ENCODE measurements at regions not wholly inside any gene's neighbourhood (a gene's known extent, or its start where the extent isn't known, plus 50 kb on each side); places are given as distances from the start of the nearest gene placed in this dataset.

DNA sequence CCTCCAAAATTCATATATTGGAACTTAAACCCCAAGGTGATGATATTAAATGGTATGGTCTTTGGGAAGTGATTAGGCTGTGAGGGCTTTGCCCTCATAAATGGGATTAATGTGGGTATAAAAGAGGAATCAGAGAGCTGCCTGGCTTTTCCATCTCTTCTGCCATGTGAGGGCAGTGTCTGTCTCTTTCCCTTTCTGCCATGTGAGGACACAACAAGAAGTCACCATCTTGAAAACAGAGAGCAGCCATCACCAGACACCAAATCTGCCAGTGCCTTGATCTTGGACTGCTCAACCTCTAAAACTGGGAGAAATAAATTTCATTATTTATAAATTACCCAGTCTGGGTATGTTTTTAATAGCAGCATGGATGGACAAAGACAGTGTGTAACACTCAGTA lies 263.0 kb downstream of the PAX1 start:
- DNase-seq (ENCODE audit: low spot score in 2 of 2), result no peak
- no peaks in the 10 kb centered on the region for H3K27me3 ChIP-seq
- TF ChIP-seq EP300 (IDR thresholded peaks at IDR 0.05) (no peak), POLR2A (IDR thresholded peaks at IDR 0.05) (no peak)
- TF ChIP-seq, protein P1, sequence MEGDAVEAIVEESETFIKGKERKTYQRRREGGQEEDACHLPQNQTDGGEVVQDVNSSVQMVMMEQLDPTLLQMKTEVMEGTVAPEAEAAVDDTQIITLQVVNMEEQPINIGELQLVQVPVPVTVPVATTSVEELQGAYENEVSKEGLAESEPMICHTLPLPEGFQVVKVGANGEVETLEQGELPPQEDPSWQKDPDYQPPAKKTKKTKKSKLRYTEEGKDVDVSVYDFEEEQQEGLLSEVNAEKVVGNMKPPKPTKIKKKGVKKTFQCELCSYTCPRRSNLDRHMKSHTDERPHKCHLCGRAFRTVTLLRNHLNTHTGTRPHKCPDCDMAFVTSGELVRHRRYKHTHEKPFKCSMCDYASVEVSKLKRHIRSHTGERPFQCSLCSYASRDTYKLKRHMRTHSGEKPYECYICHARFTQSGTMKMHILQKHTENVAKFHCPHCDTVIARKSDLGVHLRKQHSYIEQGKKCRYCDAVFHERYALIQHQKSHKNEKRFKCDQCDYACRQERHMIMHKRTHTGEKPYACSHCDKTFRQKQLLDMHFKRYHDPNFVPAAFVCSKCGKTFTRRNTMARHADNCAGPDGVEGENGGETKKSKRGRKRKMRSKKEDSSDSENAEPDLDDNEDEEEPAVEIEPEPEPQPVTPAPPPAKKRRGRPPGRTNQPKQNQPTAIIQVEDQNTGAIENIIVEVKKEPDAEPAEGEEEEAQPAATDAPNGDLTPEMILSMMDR (IDR thresholded peaks at IDR 0.05), result no peak
- H3K36me3 ChIP-seq, result no peaks in the 10 kb centered on the region
- no peak overlapping the region for H3K27ac ChIP-seq
- no peak overlapping the region for H3K4me3 ChIP-seq
- H3K4me1 ChIP-seq, result no peaks in the 10 kb centered on the region
- H3K9me3 ChIP-seq, result peaks cover 0 to 5% (median 0%) of the 10 kb centered on the region in 4 donors

DNA sequence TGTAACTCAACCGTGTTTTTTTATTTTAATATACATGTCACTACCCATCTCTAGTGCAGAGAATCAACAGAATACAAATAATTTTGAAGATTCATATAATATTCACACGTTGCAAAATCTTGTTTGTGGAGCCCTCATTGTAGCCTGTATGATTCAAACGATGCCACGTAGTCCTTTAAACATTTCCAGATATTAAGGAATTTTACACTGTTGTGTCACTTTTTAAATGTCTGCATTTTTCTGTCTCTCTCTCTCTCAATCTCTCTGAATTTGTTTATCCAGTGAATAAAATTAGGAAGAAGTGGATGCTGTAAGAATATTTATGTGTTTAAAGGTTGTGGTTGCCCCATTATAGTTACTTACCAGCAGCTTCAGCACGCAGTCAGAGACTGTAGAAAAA lies 262.0 kb downstream of the PAX1 start:
- 76 to 79% methylated on average over 5 of the region's 5 CpGs for WGBS, 2 donors
- no peak for DNase-seq (ENCODE audit: low spot score in 2 of 2)
- H3K9me3 ChIP-seq, result peaks cover 0 to 5% (median 0%) of the 10 kb centered on the region in 4 donors
- no peaks in the 10 kb centered on the region for H3K27me3 ChIP-seq
- TF ChIP-seq, protein P1 (IDR thresholded peaks at IDR 0.05), result no peak
- TF ChIP-seq POLR2A (IDR thresholded peaks at IDR 0.05) (no peak), EP300 (IDR thresholded peaks at IDR 0.05) (no peak)
- no peaks in the 10 kb centered on the region for H3K4me1 ChIP-seq
- no peak overlapping the region for H3K4me3 ChIP-seq
- H3K36me3 ChIP-seq, result no peaks in the 10 kb centered on the region
- no peak overlapping the region for H3K27ac ChIP-seq

DNA sequence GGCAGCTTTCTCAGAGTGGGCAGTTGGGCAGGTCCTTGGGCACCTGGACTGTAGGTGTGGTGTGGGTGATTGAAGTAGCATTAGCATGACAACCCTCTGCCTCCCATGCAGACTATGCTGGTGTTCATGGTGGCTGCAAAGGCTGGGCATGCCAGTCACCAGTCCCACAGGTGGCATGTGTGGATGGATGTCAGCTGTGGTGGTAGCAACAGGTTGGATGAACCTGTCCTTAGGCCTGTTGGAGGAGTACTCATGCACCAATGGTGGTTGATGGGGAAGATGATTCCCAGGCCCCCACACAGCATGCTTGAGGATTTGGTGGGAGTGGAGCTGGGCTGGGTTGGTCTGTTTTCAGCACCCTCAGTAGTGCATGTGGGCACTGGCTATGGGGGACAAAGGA lies 251.1 kb downstream of the PAX1 start:
- no peaks in the 10 kb centered on the region for H3K27me3 ChIP-seq
- TF ChIP-seq EP300 (IDR thresholded peaks at IDR 0.05) (no peak), POLR2A (IDR thresholded peaks at IDR 0.05) (no peak)
- TF ChIP-seq, protein P1 (IDR thresholded peaks at IDR 0.05), result no peak
- DNase-seq (ENCODE audit: low spot score in 2 of 2), result no peak

DNA sequence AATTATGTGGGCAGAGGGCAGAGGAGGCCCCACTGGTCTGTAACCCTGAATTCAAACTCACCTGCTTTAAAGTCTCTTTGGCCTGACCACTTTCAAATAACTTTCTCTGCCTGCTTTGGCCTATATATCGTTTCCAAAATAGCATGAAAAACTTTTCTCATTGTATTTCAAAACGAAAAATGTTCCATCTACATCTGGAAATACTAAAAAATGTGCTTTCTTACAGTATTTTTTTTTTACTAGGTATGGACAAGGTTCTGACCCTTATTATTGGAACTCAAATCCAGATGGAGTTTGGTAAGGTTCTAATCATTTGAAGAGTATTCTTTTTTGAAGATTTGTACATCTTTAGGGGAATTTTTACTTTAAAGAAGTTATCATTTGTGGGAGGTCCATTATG lies 241.9 kb downstream of the PAX1 start:
- no peaks in the 10 kb centered on the region for H3K36me3 ChIP-seq
- H3K9me3 ChIP-seq, result no peaks in the 10 kb centered on the region
- H3K27me3 ChIP-seq, result no peaks in the 10 kb centered on the region
- no peak for TF ChIP-seq POLR2A (IDR thresholded peaks at IDR 0.05)
- TF ChIP-seq, protein P1 (IDR thresholded peaks at IDR 0.05), result no peak
- TF ChIP-seq EP300 (IDR thresholded peaks at IDR 0.05), result no peak
- WGBS, 2 donors, result 49 to 53% methylated on average over 2 of the region's 2 CpGs
- DNase-seq (ENCODE audit: low spot score in 2 of 2), result no peak
- no peak overlapping the region for H3K27ac ChIP-seq
- H3K4me1 ChIP-seq, result peaks cover 0 to 7% (median 0%) of the 10 kb centered on the region in 4 donors
- no peak overlapping the region for H3K4me3 ChIP-seq

More for the DNA sequence above, 251.1 kb downstream of the PAX1 start:
- Histone ChIP-seq H3K9me3 (peaks cover 0 to 12% (median 2%) of the 10 kb centered on the region in 4 donors), H3K4me1 (no peaks in the 10 kb centered on the region), H3K4me3 (no peak overlapping the region), H3K27ac (no peak overlapping the region), H3K36me3 (no peaks in the 10 kb centered on the region)

DNA sequence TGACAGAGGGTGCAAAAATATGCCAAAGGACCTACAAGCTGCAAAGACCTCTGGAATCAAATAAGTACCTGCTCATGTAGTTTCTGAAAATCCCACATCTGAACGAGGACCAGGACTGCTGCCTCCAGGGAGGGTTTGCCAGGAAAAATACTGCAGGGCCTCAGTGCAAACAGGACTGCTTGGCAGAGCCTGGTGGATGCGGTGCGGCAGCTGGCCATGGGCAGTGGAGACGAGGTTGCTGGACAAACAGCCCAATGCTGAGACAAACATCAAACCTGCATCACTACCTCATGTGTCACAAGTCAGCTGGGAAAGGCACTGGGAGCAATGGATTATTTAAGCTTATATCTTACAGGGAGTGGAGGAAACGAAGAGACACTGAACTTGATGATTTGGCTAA lies 238.8 kb downstream of the PAX1 start:
- TF ChIP-seq, protein P1 (IDR thresholded peaks at IDR 0.05), result no peak
- TF ChIP-seq POLR2A (IDR thresholded peaks at IDR 0.05) (no peak), EP300 (IDR thresholded peaks at IDR 0.05) (no peak)
- Histone ChIP-seq H3K9me3 (no peaks in the 10 kb centered on the region), H3K36me3 (no peaks in the 10 kb centered on the region), H3K27ac (no peak overlapping the region), H3K4me3 (no peak overlapping the region), H3K27me3 (no peaks in the 10 kb centered on the region), H3K4me1 (peaks cover 0 to 7% (median 0%) of the 10 kb centered on the region in 4 donors)
- DNase-seq (ENCODE audit: low spot score in 2 of 2), result no peak
- WGBS, 2 donors, result 79 to 82% methylated on average over 5 of the region's 5 CpGs
